ENCODE measurements at regions not wholly inside any gene's neighbourhood (a gene's known extent, or its start where the extent isn't known, plus 50 kb on each side); places are given as distances from the start of the nearest gene placed in this dataset.

DNA sequence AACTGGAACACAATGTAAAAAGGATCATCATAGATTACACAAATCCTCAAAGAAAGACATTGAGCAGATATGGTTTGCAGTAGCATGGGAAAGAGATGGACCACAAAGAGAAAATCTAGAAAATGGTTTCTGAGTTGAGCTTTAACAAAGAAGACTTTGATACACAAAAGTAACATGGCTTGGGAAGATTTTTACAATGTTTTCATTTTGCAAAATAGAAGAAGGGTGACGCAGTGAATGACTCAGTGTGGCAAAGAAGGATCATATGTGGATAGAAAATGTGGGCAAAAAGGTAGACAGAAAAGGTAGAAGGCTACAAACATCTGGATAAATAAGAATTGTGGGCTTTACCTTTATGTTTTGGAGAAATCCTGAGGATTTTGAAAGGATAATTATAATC is 1220.5 kb downstream of the PCDH17 start:
- 0% methylated on average over 1 of the region's 1 CpG for WGBS (ENCODE audit: insufficient coverage, insufficient replicate concordance, low lambda C conversion rate, missing lambda C conversion rate)
- Histone ChIP-seq H3K27ac (ENCODE audit: control insufficient read depth, insufficient read depth) (no peak overlapping the region), H3K9me3 (replicated peaks; ENCODE audit: control insufficient read depth, insufficient read depth, low read length) (no peaks in the 10 kb centered on the region), H3K36me3 (ENCODE audit: control insufficient read depth in 2 of 2, insufficient read depth in 2 of 2, low read length in 1 of 2) (no peaks in the 10 kb centered on the region), H3K4me2 (ENCODE audit: control insufficient read depth, insufficient read depth) (no peak overlapping the region), H3K9ac (ENCODE audit: control insufficient read depth, insufficient read depth, low read length) (no peak overlapping the region), H3K79me2 (ENCODE audit: control insufficient read depth, insufficient read depth, low read length) (no peaks in the 10 kb centered on the region), H4K20me1 (ENCODE audit: control insufficient read depth, insufficient read depth) (no peaks in the 10 kb centered on the region), H2AFZ (ENCODE audit: control insufficient read depth, low read depth, low read length) (no peak overlapping the region), H3K4me3 (no peak overlapping the region), H3K4me1 (ENCODE audit: control insufficient read depth, insufficient read depth, low read length) (no peaks in the 10 kb centered on the region), H3K27me3 (replicated peaks in 1 of 2; ENCODE audit: control insufficient read depth in 2 of 2, insufficient read depth in 2 of 2, low read length in 1 of 2) (no peaks in the 10 kb centered on the region)
- POLR2A ChIA-PET: no interaction called here
- no peak for ATAC-seq
- no peak for TF ChIP-seq SMARCA5 (IDR thresholded peaks at IDR 0.05)
- no peak for TF ChIP-seq SPI1 (IDR thresholded peaks at IDR 0.05; ENCODE audit: borderline replicate concordance, insufficient read depth, low read depth, low read length)
- TF ChIP-seq CBFB (IDR thresholded peaks at IDR 0.05; ENCODE audit: low read depth): no peak
- TF ChIP-seq, protein P1, sequence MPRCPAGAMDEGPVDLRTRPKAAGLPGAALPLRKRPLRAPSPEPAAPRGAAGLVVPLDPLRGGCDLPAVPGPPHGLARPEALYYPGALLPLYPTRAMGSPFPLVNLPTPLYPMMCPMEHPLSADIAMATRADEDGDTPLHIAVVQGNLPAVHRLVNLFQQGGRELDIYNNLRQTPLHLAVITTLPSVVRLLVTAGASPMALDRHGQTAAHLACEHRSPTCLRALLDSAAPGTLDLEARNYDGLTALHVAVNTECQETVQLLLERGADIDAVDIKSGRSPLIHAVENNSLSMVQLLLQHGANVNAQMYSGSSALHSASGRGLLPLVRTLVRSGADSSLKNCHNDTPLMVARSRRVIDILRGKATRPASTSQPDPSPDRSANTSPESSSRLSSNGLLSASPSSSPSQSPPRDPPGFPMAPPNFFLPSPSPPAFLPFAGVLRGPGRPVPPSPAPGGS (IDR thresholded peaks at IDR 0.05; ENCODE audit: borderline replicate concordance, insufficient read depth, low read depth, low read length, poor library complexity, severe bottlenecking): no peak
- TF ChIP-seq TCF7 (IDR thresholded peaks at IDR 0.05; ENCODE audit: borderline replicate concordance): no peak
- no peak for TF ChIP-seq BRCA1 (IDR thresholded peaks at IDR 0.05; ENCODE audit: low read depth, low read length)
- TF ChIP-seq, protein P2, sequence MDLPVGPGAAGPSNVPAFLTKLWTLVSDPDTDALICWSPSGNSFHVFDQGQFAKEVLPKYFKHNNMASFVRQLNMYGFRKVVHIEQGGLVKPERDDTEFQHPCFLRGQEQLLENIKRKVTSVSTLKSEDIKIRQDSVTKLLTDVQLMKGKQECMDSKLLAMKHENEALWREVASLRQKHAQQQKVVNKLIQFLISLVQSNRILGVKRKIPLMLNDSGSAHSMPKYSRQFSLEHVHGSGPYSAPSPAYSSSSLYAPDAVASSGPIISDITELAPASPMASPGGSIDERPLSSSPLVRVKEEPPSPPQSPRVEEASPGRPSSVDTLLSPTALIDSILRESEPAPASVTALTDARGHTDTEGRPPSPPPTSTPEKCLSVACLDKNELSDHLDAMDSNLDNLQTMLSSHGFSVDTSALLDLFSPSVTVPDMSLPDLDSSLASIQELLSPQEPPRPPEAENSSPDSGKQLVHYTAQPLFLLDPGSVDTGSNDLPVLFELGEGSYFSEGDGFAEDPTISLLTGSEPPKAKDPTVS (IDR thresholded peaks at IDR 0.05; ENCODE audit: low read depth, low read length): no peak
- intact Hi-C loops (cut with micrococcal nuclease; ENCODE audit: unreplicated experiment) (no loop called here), in situ Hi-C loops (cut with MboI) (no loop called here)
- SMC1A ChIA-PET (ENCODE audit: uncharacterized antibody, unreplicated experiment): no interaction called here
- BruUV-seq (replicated peaks): no TSS peak
- CTCF ChIA-PET: no interaction called here
- RAD21 ChIA-PET (ENCODE audit: unreplicated experiment): no interaction called here
- no peak for DNase-seq (ENCODE audit: low read depth, low spot score)
- no peak for FAIRE-seq
